ENCODE measurements at regions not wholly inside any gene's neighbourhood (a gene's known extent, or its start where the extent isn't known, plus 50 kb on each side); places are given as distances from the start of the nearest gene placed in this dataset.

GRCh38 chr16:79439901-79440300 lies 160.6 kb downstream of the MAF start:
- peak in 1 of 2 donors; percentile 39 for DNase-seq

GRCh38 chr16:79437764-79438751 lies 162.5 kb downstream of the MAF start:
- peak; percentile 74 to 92 for DNase-seq

GRCh38 chr16:79436885-79437284 lies 163.7 kb downstream of the MAF start:
- no peak for DNase-seq

- DNase-seq, result no peak
Measured at GRCh38 chr16:79434771-79435170, 165.8 kb downstream of the MAF start.

- no peak for DNase-seq
Measured at GRCh38 chr16:79434092-79434491, 166.4 kb downstream of the MAF start.

GRCh38 chr16:79431923-79432322 lies 168.6 kb downstream of the MAF start:
- no peak for DNase-seq

- no peak for DNase-seq
Measured at GRCh38 chr16:79430191-79430678, 170.3 kb downstream of the MAF start.

- DNase-seq, result no peak
Measured at GRCh38 chr16:79429381-79430190, 171.0 kb downstream of the MAF start.

- DNase-seq, result no peak
Measured at GRCh38 chr16:79426663-79427062, 173.9 kb downstream of the MAF start.

GRCh38 chr16:79422064-79422463 lies 178.5 kb downstream of the MAF start:
- DNase-seq, result peak; percentile 25 to 54

GRCh38 chr16:79421126-79421525 lies 179.4 kb downstream of the MAF start:
- no peak for DNase-seq

GRCh38 chr16:79420493-79420892 lies 180.0 kb downstream of the MAF start:
- DNase-seq, result no peak

GRCh38 chr16:79419148-79419547 lies 181.4 kb downstream of the MAF start:
- peak; percentile 61 to 73 for DNase-seq

GRCh38 chr16:79417601-79418008 lies 182.9 kb downstream of the MAF start:
- DNase-seq, result no peak

GRCh38 chr16:79415983-79416640 lies 184.4 kb downstream of the MAF start:
- no peak for DNase-seq

- DNase-seq, result no peak
Measured at GRCh38 chr16:79412783-79413225, 187.7 kb downstream of the MAF start.

GRCh38 chr16:79411805-79412204 lies 188.7 kb downstream of the MAF start:
- DNase-seq, result no peak

- no peak for DNase-seq
Measured at GRCh38 chr16:79411357-79411756, 189.2 kb downstream of the MAF start.

GRCh38 chr16:79409978-79410377 lies 190.6 kb downstream of the MAF start:
- peak; percentile 41 to 77 for DNase-seq

GRCh38 chr16:79408355-79408754 lies 192.2 kb downstream of the MAF start:
- DNase-seq, result no peak

GRCh38 chr16:79407461-79408135 lies 192.9 kb downstream of the MAF start:
- no peak for DNase-seq

- DNase-seq, result no peak
Measured at GRCh38 chr16:79407005-79407404, 193.5 kb downstream of the MAF start.

Measured in inflammatory macrophage treated with lipopolysaccharide for 1 hour (primary cell).